Hematopoietic multipotent progenitor cell (in vitro differentiated cells): ENCODE measurements at regions not wholly inside any gene's neighbourhood (a gene's known extent, or its start where the extent isn't known, plus 50 kb on each side); places are given as distances from the start of the nearest gene placed in this dataset.

Experiments
- DNase-seq, 3 donors: peaks; one replicate each; pipeline ENCODE4 v3.0.0-alpha.2; 2011 to 2015; ENCODE audit warnings: low read depth in 2 of 3, low spot score in 2 of 3

DNA sequence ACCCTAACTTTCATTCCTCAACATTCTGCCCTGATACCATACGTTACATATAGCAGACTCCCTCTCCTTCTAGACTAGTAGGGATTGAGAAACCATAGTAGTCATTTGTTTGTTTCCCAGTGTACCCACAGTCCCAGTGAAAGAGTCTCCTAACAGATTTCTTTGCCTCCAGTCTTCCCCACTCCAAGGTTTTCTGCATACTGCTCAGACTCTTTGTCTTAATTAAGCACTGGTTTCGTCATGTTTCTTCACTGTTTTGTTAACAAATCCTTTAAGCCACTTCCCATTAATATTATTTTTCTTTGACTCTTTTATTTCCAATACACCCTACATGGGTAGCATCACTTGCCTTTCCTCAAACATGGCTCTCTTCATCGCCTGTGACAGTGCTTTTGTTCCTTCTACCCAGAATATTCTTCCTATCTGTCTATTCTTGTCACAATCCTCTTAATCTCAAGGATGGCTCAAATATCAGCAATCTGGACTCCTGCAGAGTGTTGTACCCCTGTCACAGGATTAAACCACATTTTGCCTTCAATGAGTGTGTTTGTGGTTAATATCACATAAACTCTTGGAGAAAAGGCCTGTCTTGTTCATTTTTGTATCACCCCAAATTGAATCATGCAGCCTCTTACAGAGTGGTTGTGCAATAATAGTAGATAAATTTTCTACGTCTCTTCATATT is 92.7 kb upstream of the KLF12 start:
- no peak for DNase-seq

DNA sequence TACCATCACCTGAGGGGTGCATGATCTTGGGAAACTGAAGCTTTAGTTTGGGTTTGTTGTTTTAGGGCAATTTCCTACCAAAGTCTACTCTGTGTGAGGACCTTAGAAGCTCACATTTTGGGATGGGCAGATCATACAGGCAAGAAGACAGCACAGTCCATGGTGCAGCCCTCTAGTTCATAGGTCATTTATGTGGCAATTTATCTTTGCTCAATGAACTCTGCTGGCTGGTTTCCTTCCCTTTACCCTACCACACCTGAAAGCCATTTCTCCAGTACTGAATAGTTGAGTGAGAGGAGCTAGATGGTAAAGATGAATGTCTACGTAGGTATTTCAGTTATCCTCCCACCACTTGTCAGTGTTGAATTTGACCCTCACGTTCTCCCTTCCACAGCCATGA is 87.5 kb upstream of the KLF12 start:
- DNase-seq = no peak

DNA sequence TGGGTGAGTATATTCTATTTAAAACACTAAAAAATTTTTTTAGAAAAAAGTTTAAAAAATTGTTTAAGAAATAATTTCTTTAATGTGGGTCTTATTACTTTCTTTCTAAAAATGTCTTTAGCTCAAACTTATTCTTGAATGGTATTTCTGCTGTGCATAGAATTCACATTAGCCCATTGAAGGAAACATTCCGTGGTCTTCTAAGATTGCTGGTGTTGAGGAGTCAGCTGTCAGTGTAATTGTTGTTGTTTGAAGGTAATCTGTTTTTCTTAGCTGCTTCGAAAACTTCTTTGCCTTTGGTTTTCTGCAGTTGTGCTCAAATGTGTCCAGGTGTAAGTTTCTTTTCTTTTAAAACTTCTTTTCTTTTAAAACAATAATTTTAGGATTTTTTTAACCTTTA is 85.4 kb upstream of the KLF12 start:
- DNase-seq = no peak

DNA sequence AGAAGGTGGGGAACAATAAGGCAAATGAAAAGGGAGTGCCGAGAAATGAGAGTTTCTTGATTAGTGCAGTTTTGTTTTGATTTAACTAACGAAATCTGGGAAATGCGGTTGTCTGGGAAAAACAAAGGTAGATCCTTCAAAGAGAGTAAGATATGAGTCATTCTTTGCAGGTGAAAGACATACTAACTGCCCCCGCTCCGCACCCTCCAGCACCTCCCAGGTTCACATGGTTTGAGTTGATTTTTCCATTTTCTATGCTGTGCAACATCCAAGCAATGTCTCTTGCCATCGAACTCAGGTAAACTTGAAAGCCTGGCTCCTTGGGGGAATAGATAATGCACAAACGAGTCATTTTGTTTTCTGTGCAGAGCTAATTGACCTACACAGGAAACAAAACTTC is 84.1 kb upstream of the KLF12 start:
- no peak for DNase-seq

DNA sequence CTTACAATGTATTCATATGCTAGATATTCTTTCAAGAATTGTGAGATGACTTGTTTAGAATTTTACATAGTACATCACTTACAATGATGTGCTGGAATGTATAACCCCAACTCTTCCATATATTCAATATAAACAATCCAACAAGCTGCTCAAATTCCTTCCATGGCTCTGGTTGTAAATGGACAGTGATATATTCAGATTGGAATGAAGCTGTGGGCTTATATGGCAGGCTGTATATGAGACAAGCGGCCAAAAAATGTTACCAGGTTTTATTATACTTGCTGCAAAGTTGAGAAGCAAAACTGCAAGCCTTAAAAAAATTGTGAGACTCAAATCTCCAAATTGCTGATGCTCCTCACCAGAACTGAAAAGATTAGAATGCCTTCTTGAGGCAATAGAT is 83.6 kb upstream of the KLF12 start:
- no peak for DNase-seq

DNA sequence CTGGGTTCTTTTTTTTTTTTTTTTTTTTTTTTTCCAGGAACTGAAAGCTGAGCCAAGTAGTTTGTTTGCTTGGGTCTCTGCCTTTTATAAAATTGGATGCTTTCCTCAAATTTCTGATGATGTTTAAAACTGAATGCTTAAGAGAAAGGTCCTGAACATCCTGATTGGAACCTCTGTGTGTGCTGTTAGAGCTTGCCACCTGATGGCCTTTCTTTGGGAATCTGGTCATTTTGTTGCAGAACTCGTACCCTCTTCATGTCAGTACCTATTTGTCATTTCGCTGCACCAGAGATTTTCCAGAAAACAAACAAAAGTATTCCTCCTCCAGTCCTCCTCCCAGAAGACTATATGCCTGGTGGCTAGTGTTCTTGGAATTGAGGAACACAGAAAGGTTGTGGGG is 81.2 kb upstream of the KLF12 start:
- no peak for DNase-seq

DNA sequence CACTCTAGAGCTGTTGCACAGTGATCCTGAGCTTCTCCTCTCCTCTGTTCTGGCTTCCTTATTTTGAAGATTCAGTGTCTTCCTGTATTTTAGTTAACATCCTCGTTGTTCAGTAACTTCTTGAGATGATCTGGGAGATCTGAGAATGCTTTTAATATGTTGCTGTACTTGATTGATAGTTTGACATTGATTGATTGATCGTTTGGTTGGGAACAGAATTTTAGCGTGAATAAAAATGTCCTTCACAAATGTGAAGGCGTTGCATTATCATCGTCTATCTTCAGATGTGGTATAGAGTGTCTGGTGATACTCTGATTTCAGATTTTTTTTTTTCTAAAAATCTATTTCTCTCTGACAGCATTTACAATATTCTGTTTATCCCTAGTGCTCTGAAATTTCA is 80.1 kb upstream of the KLF12 start:
- no peak for DNase-seq

DNA sequence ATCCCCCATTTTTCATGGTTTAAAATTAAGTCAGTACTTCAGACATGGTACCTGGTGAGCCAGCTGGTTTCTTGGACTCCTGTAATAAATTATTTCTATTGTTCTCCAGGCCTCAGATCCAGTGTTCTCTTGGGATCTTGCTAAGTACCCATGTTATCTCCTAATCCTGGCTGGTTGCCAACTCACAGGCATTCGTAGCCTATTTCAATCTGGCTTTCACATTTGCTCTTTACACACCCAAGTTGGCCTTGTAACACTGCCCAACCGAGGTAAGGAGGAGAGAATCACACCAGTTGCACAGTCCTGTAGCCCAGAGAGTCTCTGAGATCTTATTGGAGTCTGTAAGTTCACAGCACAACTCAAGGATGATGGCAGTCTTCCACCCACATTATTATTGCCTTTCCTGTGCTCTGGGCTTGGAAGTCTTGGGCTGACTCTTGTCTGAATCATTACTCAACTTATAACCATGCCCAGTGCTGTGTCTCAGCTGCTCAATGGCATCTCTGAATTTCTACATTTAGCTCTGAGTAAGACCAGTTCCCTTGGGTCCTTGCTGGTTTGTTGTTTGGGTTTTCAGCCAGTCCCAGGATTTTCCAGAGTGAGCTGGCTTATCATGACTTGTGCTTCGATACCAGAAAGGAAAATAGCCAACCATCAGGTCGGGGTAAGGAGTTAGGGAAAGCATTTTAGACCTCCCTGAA is 76.6 kb upstream of the KLF12 start:
- no peak for DNase-seq

DNA sequence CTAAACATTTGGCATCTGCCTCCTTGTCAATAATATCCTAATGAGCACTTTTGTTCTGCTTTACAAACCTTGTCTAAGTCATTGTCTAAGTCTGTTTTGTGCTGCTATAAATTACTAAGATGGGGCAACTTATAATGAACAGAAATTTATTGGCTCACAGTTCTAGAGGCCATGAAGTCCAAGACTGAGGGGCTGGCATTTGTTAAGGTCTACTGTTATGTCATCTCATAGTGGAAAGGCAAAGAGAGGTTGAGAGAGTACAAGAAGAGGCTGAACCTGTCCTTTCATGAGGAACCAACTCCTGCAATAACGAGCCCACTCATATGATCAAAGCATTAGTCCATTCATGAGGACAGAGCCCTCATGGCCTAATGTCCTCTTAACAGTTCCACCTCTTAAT is 72.7 kb upstream of the KLF12 start:
- no peak for DNase-seq

DNA sequence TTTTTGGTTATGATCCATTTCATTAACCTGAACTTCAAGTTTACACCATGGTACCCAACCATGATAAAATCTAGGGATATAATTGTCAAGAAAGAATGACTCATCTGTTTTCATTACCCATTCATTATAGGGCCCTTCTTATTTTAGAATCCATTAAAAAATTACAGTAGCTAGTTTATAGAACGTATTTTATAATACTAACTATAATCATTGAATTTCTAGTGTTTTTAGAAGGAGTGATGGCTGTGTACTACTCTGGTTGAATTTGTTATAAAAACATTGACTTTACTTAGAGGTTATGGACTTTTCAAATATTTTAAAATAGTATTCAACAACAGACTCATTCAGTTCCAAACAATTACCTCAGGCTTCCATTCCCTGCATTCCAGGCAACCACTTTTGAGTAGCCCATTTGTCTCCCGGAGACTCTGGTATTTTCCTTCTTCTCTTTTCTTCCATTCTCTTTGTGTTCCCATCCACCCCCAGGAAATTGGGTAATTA is 71.9 kb upstream of the KLF12 start:
- no peak for DNase-seq

DNA sequence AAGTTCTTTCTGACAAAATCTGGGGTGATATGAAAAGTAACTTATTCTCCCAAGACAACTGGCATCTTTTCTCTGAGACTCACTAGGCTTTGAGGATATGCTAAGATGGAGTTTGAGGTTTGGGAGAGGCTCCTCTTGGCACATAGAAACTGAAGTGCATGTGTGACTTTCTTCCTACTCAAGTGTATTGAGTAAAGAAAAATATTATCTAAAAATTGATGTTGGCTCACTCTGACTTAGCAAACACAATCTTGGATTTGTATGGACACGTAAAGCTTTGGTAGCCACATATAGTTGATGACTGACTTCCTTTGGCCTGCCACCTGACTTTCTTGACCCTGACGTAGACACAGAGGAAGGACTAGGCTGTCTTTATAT is 71.1 kb upstream of the KLF12 start:
- no peak for DNase-seq

DNA sequence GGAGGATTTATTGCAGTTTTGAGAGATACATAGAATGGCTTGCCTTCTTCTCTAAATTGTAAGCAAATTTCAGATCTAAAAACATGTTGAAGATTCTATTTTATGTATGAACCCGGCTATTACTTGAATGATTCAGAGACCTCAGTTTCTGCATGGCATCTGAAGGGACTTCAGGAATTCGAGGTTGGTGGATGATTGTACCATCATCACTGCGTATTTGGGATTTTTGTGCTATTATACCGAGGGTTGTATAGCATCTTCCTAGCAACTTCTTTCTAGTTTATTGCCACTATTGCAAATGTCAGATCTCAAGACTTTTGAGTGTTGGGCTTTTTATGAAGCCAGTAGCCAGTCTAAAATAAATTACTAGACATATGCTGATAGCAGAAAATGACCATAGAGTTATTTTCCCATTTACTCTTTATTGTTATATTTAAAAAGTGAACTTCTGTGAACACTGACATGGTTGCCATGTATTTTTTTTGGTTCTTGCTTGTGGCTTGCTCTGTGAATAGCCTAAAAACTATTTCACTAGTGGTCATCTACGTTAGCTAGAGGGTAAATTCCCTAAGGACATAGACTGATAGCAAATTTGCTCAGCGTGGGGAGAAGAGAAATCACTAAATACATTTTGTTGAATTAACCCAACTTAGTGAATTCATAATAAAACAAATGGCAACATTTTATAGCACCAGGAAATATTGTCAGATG is 70.6 kb upstream of the KLF12 start:
- no peak for DNase-seq

DNA sequence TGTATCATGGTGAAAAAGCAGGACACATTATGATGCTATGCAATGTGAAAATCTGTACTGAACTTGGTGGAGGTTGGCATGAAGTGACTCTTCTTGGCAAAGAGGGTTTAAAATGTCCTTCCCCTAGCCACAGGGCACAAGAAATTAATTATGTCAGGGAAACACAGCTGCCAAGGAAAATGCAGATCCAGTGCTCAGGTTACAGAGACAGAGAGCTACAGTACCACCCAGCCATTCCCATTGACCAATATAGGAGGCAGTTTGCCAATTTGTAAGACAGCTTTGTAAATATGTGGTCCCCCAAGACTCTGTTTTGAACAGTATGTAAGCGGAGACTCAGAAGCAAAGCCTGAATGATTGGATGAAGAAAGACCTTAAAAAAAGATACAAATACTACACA is 69.4 kb upstream of the KLF12 start:
- DNase-seq = no peak

DNA sequence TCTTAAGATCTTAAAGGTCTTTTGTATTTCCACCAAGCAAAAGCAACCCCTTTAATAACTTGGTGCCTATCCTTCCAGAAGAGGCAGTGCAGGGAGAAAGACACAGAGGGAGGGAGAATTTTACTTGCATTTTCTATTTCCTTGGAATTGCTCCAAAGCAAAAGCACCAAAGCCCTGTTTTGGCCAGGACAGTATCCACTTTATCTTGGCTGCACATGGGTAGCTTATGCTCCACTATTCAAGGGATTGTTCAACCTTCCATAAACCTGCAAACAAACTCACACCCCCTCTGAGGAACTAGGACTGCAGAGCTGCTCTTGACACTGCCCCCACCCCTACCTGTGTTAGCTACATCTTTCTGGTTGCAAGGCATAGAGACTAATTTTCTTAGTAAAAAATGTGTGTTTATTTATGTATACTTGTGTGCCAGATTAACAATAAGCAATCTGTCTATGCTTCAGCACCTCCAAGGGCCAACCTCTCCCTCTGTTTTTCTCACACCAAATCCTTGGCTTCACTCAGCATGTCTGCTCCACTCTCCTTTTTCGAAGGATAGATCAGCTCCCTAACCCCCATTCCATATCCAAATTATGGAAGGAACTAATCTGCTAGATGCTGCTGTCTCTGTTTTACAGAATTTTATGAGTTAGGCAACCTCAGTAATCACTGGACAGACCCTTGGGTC is 68.1 kb upstream of the KLF12 start:
- DNase-seq = no peak

DNA sequence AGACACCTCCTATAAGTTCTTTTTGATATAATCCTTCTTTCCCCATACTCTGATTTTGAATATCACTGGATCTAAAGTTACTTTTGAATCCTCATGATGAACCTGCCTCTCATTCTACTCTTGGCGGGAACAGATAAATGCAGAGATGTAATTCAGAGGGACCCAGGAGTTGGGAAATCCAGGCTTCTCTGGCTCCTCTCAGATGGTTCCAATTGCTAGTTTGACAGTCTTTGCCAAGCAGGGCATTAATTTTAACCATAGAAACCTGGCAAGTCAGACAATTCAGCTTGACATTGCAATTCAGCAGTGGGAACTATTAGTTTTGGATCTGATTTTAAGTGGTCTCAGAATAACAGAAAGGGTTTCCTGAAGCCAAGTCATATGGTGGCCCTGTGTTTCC is 67.3 kb upstream of the KLF12 start:
- no peak for DNase-seq

DNA sequence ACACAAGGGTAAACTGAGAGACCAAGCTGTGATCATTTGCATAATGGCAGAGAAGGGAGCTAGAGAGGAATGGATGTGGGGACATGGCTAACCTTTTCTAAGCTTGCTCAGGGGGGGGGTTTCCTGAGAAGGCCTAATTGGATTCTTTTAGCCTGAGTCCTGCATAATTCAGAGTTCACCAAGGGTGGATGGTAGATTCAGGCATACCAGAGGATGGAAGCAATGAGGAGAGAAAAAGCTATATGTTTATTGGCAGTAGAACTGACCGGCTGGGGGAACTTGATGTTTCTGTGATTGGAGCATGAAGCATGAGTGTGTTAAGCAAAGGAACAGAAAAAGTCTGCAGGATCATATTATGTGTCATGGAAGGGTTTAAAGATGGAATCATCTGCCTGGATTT is 65.9 kb upstream of the KLF12 start:
- no peak for DNase-seq

DNA sequence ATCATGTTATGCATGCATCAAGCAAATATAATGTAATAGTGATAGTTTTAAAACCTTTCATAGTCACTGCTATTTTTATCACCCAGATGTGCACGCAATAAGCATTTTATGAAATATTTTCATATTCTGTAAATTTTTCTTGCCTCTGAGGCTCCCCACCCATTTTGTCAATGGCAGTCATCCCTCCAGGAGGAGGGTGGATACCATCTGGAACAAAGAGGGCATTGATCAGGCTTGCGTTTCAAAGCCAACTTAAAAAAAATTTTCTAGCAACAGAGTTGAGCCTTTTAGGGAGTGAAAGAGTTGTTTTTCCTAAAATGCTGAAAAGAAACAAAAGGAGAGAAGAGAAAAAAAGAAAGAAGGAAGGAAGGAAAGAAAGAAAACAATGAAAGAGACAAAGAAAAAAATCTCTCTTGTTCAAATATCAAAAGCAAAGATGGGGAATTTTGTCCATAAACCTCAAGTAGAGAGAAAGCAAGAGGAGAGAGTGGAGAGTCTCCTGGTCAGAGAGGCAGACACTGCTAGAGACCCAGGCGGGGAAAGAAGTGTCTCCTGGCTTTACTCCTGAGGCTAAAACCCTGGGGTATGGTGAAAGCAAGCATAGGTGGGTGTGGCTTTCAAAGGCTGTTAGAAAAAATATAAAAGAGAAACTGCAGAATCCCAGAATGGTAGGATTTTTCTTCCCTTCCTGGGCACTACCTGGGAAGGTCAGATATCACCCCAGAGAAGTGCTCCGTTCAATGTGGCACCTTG is 63.6 kb upstream of the KLF12 start:
- no peak for DNase-seq

DNA sequence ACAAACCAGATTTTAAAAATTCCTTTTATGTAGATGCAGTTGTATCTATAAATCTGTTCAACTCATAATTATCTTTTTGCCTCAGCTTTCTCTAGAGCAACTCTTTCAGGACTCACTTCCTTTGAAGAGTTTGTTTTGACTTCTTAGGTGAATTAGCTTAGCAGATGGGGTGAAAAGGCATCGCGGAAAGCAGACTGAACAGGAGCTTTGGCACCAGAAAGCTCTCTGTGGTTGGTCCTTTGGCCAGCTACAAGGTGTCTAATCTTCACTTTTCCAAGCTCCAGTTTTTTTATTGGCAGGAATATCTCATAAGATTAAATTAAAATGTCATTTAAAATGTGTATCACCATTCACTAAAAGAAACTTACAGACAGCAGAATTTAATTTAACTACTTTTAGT is 60.6 kb upstream of the KLF12 start:
- DNase-seq = no peak

DNA sequence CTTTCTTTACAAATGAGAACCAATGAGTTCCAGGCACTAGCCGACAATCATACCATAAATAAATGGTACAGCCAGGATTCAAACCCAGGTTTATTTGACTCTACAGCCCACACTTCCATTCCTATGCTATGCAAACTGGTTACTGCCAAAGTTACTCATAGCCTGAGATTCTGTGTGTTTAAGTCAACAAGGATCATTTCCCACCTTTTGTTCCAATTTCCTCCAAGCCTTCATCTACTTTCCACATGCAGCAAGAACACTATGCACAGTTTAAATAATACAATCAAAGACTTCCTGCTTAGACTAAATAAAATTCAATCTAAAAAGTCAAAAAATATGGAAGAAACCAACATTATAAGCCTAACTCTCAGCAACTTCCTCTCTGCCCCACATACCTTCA is 59.2 kb upstream of the KLF12 start:
- DNase-seq = no peak

DNA sequence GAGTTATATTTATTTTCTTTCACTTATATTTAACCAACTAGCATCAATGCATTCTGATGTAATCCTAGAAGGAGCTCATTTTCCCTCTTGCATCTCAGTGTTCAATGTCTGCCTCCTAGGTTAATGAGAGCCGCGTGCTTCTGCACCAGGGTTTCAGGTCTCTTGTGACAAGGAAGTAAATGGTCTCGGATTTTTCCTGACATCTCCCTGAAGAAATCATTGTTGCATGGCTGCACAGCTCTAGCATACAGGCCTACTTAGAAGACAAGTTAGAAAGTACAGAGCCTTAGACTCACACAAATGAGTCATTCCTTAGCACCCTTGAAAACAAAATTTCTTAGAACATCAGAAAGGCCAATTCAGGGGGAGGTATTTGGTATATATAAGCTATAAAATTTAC is 57.2 kb upstream of the KLF12 start:
- no peak for DNase-seq

DNA sequence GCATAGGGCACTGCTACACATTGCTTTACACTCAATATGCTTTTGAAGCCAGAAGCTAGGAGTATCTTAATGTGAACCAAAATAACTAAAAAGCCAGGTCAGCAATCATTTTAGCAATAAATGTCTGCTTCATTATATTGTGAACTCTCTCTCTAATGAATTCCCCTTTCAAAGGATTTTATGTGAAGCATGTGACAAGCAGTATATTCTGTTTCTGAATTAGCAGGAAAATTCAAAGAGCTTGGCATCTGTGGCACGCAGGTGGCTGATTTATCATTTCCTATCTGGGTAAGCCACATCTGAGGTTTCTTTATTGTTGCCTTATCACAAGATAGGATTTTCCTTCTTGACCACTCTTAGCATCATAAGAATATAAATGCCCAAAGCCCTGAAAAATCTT is 56.8 kb upstream of the KLF12 start:
- DNase-seq = no peak
